ENCODE measurements at regions not wholly inside any gene's neighbourhood (a gene's known extent, or its start where the extent isn't known, plus 50 kb on each side); places are given as distances from the start of the nearest gene placed in this dataset.
"Not testable (repeated sequence)": the region's sequence is repeated elsewhere in the genome, so short reads cannot be mapped to it uniquely, and the experiment has no call there.

DNA sequence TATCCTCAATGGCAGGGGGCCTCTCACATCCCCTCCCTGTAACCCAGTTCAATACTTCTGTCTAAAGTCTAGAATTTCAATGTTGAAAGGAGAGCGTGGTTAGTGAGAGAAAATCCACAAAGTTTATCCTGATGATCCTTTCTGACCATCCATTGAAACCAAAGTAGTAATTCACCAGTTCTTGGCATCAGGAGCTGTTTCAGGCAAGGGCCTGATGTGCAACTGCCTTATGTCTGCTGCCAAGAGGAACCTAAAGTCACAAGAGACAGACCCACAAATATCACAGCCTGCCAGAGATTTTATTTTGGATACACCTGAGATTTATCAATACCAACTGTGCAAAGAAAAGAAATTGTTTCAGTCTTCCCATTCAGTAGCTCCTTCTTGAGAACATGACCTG lies 68.3 kb upstream of the PLEKHM1 start:
- TF ChIP-seq POLR2A (IDR thresholded peaks at IDR 0.05), result not testable (repeated sequence)
- TF ChIP-seq, protein P1, sequence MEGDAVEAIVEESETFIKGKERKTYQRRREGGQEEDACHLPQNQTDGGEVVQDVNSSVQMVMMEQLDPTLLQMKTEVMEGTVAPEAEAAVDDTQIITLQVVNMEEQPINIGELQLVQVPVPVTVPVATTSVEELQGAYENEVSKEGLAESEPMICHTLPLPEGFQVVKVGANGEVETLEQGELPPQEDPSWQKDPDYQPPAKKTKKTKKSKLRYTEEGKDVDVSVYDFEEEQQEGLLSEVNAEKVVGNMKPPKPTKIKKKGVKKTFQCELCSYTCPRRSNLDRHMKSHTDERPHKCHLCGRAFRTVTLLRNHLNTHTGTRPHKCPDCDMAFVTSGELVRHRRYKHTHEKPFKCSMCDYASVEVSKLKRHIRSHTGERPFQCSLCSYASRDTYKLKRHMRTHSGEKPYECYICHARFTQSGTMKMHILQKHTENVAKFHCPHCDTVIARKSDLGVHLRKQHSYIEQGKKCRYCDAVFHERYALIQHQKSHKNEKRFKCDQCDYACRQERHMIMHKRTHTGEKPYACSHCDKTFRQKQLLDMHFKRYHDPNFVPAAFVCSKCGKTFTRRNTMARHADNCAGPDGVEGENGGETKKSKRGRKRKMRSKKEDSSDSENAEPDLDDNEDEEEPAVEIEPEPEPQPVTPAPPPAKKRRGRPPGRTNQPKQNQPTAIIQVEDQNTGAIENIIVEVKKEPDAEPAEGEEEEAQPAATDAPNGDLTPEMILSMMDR (IDR thresholded peaks at IDR 0.05), result not testable (repeated sequence)

Measured in breast epithelium (tissue), 3 donors.